ENCODE measurements at regions not wholly inside any gene's neighbourhood (a gene's known extent, or its start where the extent isn't known, plus 50 kb on each side); places are given as distances from the start of the nearest gene placed in this dataset.

- TF ChIP-seq EZH2 (IDR thresholded peaks at IDR 0.05; ENCODE audit: insufficient read depth, poor library complexity, severe bottlenecking) (no peak), EZH2phosphoT487 (IDR thresholded peaks at IDR 0.05; ENCODE audit: insufficient read depth, low read depth) (no peak)
Observed at GRCh38 chr5:89041976-89042375, 159.0 kb upstream of the MEF2C start.
